Loucy (cell line): ENCODE measurements at regions not wholly inside any gene's neighbourhood (a gene's known extent, or its start where the extent isn't known, plus 50 kb on each side); places are given as distances from the start of the nearest gene placed in this dataset.

ENCODE experiments used
- EZH2phosphoT487 ChIP-seq: fragments of 200-600 bp; IDR thresholded peaks from 2 replicates; pipeline ENCODE4 v1.6.1; 2018; ENCODE audit warnings: antibody characterized with exemption, mild to moderate bottlenecking, moderate library complexity, borderline replicate concordance
- TF ChIP-seq, protein P1 (sequence below): fragments of 200-600 bp; sonication (generic); conservative IDR thresholded peaks from 2 replicates; pipeline ENCODE4 v1.5.1; 2014; ENCODE audit warnings: mild to moderate bottlenecking, antibody characterized with exemption, low read length

DNA sequence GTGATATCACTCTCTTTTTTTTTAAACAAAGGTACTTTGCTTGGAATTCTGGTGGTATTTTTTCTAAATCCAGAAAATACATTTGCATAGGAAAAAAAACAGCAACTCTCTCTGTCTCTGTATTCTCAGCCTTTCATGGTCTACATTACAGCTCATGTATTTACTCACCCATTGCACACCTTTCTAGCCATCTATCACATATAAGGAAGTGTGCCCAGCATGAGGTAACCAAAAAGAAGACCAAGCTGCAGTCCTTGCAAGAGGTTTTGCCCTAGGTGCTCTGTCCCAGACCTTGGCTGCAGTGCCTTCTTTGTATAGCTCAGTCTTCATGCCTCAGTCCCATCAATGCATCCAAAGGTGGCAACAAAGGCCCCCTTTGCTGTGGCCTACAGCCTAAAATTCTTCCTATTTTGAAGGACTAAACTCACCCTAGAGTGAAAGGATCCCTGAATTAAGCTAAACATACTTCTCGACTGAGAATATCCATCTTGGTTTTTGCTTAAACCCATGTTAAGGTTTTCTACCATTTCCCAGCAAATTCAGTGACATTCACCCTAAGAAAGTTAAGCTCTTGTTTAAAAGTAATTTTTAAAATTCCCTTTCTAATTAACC, 446.4 kb downstream of the KIF4B start:
- no peak for TF ChIP-seq EZH2phosphoT487
- TF ChIP-seq, protein P1, sequence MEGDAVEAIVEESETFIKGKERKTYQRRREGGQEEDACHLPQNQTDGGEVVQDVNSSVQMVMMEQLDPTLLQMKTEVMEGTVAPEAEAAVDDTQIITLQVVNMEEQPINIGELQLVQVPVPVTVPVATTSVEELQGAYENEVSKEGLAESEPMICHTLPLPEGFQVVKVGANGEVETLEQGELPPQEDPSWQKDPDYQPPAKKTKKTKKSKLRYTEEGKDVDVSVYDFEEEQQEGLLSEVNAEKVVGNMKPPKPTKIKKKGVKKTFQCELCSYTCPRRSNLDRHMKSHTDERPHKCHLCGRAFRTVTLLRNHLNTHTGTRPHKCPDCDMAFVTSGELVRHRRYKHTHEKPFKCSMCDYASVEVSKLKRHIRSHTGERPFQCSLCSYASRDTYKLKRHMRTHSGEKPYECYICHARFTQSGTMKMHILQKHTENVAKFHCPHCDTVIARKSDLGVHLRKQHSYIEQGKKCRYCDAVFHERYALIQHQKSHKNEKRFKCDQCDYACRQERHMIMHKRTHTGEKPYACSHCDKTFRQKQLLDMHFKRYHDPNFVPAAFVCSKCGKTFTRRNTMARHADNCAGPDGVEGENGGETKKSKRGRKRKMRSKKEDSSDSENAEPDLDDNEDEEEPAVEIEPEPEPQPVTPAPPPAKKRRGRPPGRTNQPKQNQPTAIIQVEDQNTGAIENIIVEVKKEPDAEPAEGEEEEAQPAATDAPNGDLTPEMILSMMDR = no peak
